B cell (primary cell): ENCODE measurements at regions not wholly inside any gene's neighbourhood (a gene's known extent, or its start where the extent isn't known, plus 50 kb on each side); places are given as distances from the start of the nearest gene placed in this dataset.

Experiments used
- ATAC-seq: fragments of 200-7000 bp; cut with Tn5 transposase; one replicate; pipeline ENCODE4 v1.10.0; 2021; ENCODE audit warnings: low read depth, mild to moderate bottlenecking, moderate number of reproducible peaks, moderate library complexity
- CTCF ChIA-PET: fragments of 350-600 bp; sonication (Branson Sonifier 250); formaldehyde crosslinking; loops from one replicate; lab custom pipeline; 2021; ENCODE audit warnings: antibody characterized with exemption, inconsistent platforms; lab: Charles Lee
- POLR2A ChIA-PET: fragments of 350-600 bp; sonication (Branson Sonifier 250); formaldehyde crosslinking; loops from one replicate; lab custom pipeline; 2021; ENCODE audit warnings: antibody characterized with exemption; lab: Charles Lee
- DNase-seq: peaks from one replicate; pipeline ENCODE4 v3.0.0; 2013
- H2AFZ ChIP-seq: 2 replicates; pipeline ENCODE4 v1.6.1; 2012; ENCODE audit warnings: mild to moderate bottlenecking, low read depth, low read length; ENCODE audit not compliant: insufficient read depth, poor library complexity, severe bottlenecking
- H3K27ac ChIP-seq, 2 donors: 1 replicate in 1 of 2; 2 replicates in 1 of 2; pipeline ENCODE4 v1.5.1; 2012 to 2013; ENCODE audit warnings: low read length in 2 of 2, mild to moderate bottlenecking in 2 of 2, moderate library complexity in 1 of 2
- H3K27me3 ChIP-seq, 4 experiments: fragments of 200-600 bp in 1 of 4; sonication (generic) in 1 of 4; replicated peaks in 1 of 4; 1 replicate in 2 of 4; 2 replicates in 2 of 4; pipeline versions ENCODE4 v1.6.1 to v1.7.0; 2013 to 2016; ENCODE audit warnings: low read length in 3 of 4, mild to moderate bottlenecking in 2 of 4, mixed read lengths in 1 of 4, moderate library complexity in 1 of 4; ENCODE audit not compliant: insufficient read depth in 4 of 4, control insufficient read depth in 3 of 4; ENCODE audit errors: control extremely low read depth in 1 of 4
- H3K36me3 ChIP-seq, 2 experiments: replicated peaks in 1 of 2; 1 replicate in 1 of 2; 2 replicates in 1 of 2; pipeline versions ENCODE4 v1.6.1 to v1.7.1; 2013; ENCODE audit warnings: low read length in 1 of 2; ENCODE audit not compliant: insufficient read depth in 2 of 2, control insufficient read depth in 1 of 2; ENCODE audit errors: control extremely low read depth in 1 of 2, extremely low read depth in 1 of 2
- H3K4me1 ChIP-seq, 2 donors: fragments of 200-600 bp in 1 of 2; sonication (generic) in 1 of 2; 1 replicate in 1 of 2; 2 replicates in 1 of 2; pipeline versions ENCODE4 v1.5.1 to v1.6.1; 2013 to 2017; ENCODE audit warnings: low read length in 2 of 2; ENCODE audit not compliant: control insufficient read depth in 2 of 2, insufficient read depth in 2 of 2
- H3K4me2 ChIP-seq: replicated peaks from 2 replicates; pipeline ENCODE3; 2012; ENCODE audit warnings: mild to moderate bottlenecking, low read depth, low read length; ENCODE audit not compliant: poor library complexity, severe bottlenecking
- H3K4me3 ChIP-seq, 5 experiments: fragments of 200-600 bp in 1 of 5; sonication (generic) in 1 of 5; 1 replicate in 3 of 5; 2 replicates in 2 of 5; pipeline versions ENCODE4 v1.5.1 to v1.7.0; 2011 to 2016; ENCODE audit warnings: low read length in 4 of 5, mild to moderate bottlenecking in 4 of 5, low read depth in 2 of 5, control low read depth in 1 of 5, moderate library complexity in 1 of 5; ENCODE audit not compliant: insufficient read depth in 1 of 5; ENCODE audit errors: control extremely low read depth in 1 of 5, extremely low read depth in 1 of 5
- H3K79me2 ChIP-seq: fragments of 200-600 bp; sonication (generic); one replicate; pipeline ENCODE4 v1.6.0; 2016; ENCODE audit warnings: low read length; ENCODE audit not compliant: control insufficient read depth, insufficient read depth
- H3K9ac ChIP-seq: fragments of 200-600 bp; sonication (generic); 2 replicates; pipeline ENCODE4 v1.6.1; 2017; ENCODE audit warnings: mild to moderate bottlenecking, low read length, moderate library complexity
- H3K9me3 ChIP-seq, 3 donors: one replicate each; pipeline versions ENCODE4 v1.6.1 to v1.7.1; 2013; ENCODE audit warnings: low read length in 2 of 3; ENCODE audit not compliant: control insufficient read depth in 2 of 3, insufficient read depth in 1 of 3; ENCODE audit errors: control extremely low read depth in 1 of 3
- H4K20me1 ChIP-seq: 2 replicates; pipeline ENCODE4 v1.6.0; 2012; ENCODE audit warnings: mild to moderate bottlenecking, low read length; ENCODE audit not compliant: insufficient read depth, control insufficient read depth, poor library complexity, severe bottlenecking
- H3K27ac Mint-ChIP-seq: one replicate; pipeline ENCODE4 v1.8.0; 2021; ENCODE audit warnings: mixed read lengths
- H3K27me3 Mint-ChIP-seq: one replicate; pipeline ENCODE4 v1.8.0; 2021; ENCODE audit warnings: mixed read lengths
- H3K4me1 Mint-ChIP-seq: one replicate; pipeline ENCODE4 v1.8.0; 2021; ENCODE audit warnings: mixed read lengths
- H3K4me3 Mint-ChIP-seq: one replicate; pipeline ENCODE4 v1.8.0; 2021; ENCODE audit warnings: mixed read lengths
- H3K9me3 Mint-ChIP-seq: one replicate; pipeline ENCODE4 v1.8.0; 2022; ENCODE audit warnings: mixed read lengths; ENCODE audit not compliant: insufficient read depth
- EZH2 ChIP-seq: IDR thresholded peaks from 2 replicates; pipeline ENCODE4 v1.6.1; 2012; ENCODE audit warnings: borderline replicate concordance, low read depth, mild to moderate bottlenecking, moderate library complexity, low read length; ENCODE audit not compliant: insufficient read depth, poor library complexity, severe bottlenecking
- WGBS: methylation state at CpG from one replicate; pipeline ENCODE4 v1.1.5; 2013; ENCODE audit warnings: missing lambda C conversion rate; ENCODE audit not compliant: insufficient coverage; 5-methylcytosine and 5-hydroxymethylcytosine counted together
- intact Hi-C: fragments of 100-400 bp; cut with micrococcal nuclease; formaldehyde crosslinking; loops from one replicate; pipeline ENCODE4 v1.10.0; 2022
- TF ChIP-seq, protein P1 (sequence below): fragments of 200-600 bp; IDR thresholded peaks from one replicate; pipeline ENCODE4 v1.8.0; 2022; ENCODE audit warnings: antibody characterized with exemption, mild to moderate bottlenecking

GRCh38 chr15:39192351-39192750 is 388.5 kb upstream of the THBS1 start:
- Histone ChIP-seq H3K27ac (no peak overlapping the region), H2AFZ (no peak overlapping the region), H3K4me1 (no peaks in the 10 kb centered on the region), H3K79me2 (no peaks in the 10 kb centered on the region), H3K9me3 (no peaks in the 10 kb centered on the region), H3K4me2 (no peak overlapping the region), H3K9ac (no peak overlapping the region), H3K27me3 (no peaks in the 10 kb centered on the region), H3K36me3 (no peaks in the 10 kb centered on the region), H4K20me1 (no peaks in the 10 kb centered on the region), H3K4me3 (no peak overlapping the region)
- Mint-ChIP-seq H3K4me3 (no peak overlapping the region), H3K4me1 (no peaks in the 10 kb centered on the region), H3K9me3 (no peaks in the 10 kb centered on the region), H3K27me3 (no peaks in the 10 kb centered on the region), H3K27ac (no peak overlapping the region)
- ATAC-seq (no peak), DNase-seq (no peak)
- CTCF ChIA-PET, result no interaction called here
- intact Hi-C loops, result no loop called here
- no peak for TF ChIP-seq EZH2
- TF ChIP-seq, protein P1, sequence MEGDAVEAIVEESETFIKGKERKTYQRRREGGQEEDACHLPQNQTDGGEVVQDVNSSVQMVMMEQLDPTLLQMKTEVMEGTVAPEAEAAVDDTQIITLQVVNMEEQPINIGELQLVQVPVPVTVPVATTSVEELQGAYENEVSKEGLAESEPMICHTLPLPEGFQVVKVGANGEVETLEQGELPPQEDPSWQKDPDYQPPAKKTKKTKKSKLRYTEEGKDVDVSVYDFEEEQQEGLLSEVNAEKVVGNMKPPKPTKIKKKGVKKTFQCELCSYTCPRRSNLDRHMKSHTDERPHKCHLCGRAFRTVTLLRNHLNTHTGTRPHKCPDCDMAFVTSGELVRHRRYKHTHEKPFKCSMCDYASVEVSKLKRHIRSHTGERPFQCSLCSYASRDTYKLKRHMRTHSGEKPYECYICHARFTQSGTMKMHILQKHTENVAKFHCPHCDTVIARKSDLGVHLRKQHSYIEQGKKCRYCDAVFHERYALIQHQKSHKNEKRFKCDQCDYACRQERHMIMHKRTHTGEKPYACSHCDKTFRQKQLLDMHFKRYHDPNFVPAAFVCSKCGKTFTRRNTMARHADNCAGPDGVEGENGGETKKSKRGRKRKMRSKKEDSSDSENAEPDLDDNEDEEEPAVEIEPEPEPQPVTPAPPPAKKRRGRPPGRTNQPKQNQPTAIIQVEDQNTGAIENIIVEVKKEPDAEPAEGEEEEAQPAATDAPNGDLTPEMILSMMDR, result no peak
- WGBS, result no CpG with 5 or more reads among the region's 3 CpGs
- POLR2A ChIA-PET, result no interaction called here

DNA sequence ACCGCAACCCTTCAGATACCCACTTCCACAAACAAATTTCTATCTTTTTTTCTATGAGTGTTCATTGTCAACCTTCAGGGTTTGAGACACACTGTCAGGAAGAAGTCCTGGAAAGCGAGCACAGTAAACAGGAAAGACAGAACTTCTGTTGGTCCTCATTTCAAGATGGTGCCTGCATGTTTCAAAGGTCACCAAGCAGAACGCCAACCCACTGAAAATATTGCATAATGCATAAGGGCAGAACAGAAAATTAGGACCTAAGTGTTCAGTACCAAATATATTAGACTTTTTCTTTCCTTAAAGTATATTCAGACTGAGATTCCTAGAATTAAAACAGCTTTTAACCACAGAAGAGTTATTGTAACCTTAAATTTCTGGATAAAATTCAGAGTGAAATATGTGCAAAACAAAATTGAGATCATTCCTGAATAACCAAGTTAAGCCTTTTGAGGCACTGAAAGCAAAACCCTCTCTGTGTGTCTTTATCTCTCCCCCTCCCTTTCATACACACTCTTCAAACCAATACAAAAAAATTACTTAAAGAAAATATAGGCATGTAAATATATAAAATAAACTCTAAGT is 387.8 kb upstream of the THBS1 start:
- ChIA-PET CTCF (no interaction called here), POLR2A (no interaction called here)
- Mint-ChIP-seq H3K9me3 (no peaks in the 10 kb centered on the region), H3K27me3 (no peaks in the 10 kb centered on the region), H3K27ac (no peak overlapping the region), H3K4me3 (no peak overlapping the region), H3K4me1 (no peaks in the 10 kb centered on the region)
- Histone ChIP-seq H3K79me2 (no peaks in the 10 kb centered on the region), H3K36me3 (no peaks in the 10 kb centered on the region), H3K27ac (no peak overlapping the region), H3K9ac (no peak overlapping the region), H3K27me3 (no peaks in the 10 kb centered on the region), H2AFZ (no peak overlapping the region), H3K4me3 (no peak overlapping the region), H3K4me2 (no peak overlapping the region), H3K4me1 (no peaks in the 10 kb centered on the region), H4K20me1 (no peaks in the 10 kb centered on the region), H3K9me3 (no peaks in the 10 kb centered on the region)
- DNase-seq (no peak), ATAC-seq (no peak)
- WGBS, result 88% methylated on average over 2 of the region's 3 CpGs
- no peak for TF ChIP-seq EZH2
- TF ChIP-seq, protein P1, result no peak
- intact Hi-C loops, result no loop called here
